ENCODE measurements at regions not wholly inside any gene's neighbourhood (a gene's known extent, or its start where the extent isn't known, plus 50 kb on each side); places are given as distances from the start of the nearest gene placed in this dataset.

- DNase-seq (ENCODE audit: low spot score), result no peak
These were observed 62.1 kb upstream of the CFAP46 start for GRCh38 chr10:133004478-133004877.

GRCh38 chr10:133003188-133003587, 60.8 kb upstream of the CFAP46 start:
- no peak for DNase-seq (ENCODE audit: low spot score)

DNA sequence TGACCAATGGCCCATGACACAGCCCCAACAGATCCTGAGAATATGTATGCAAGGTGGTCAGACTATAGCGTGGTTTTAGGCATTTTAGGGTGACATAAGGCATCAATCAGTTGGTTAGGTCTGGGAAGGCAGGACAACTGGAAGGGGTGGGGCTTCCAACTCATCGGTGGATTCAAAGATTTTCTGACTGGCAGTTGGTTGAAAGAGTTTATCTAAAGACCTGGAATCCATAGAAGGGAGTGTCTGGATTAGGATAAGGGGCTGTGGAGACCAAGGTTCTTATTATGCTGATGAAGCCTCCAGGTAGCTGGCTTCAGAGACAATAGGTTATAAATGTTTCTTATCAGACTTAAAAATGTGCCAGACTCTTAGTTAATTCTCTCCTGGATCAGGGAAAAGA, 60.3 kb upstream of the CFAP46 start:
- DNase-seq (ENCODE audit: low spot score), result no peak

- DNase-seq (ENCODE audit: low spot score), result no peak
These were observed 58.7 kb upstream of the CFAP46 start for GRCh38 chr10:133001114-133001513.

DNA sequence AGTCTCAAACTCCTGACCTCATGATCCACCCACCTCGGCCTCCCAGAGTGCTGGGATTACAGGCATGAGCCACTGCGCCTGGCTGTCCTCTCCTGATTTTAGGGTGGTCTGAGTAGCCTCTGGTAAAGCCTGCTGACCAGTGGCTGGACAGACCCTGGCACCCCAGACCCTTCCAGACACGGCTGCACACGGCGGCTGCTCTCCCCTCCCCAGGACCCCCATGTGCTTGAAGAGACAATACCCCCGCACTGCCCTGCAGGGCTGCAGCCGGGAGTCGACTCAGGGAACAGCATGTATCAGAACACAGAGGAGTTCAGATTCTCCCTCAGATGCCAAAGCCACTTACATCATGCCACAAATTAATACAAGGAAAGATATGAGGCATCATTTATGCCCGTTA, 58.3 kb upstream of the CFAP46 start:
- no peak for DNase-seq (ENCODE audit: low spot score)

DNA sequence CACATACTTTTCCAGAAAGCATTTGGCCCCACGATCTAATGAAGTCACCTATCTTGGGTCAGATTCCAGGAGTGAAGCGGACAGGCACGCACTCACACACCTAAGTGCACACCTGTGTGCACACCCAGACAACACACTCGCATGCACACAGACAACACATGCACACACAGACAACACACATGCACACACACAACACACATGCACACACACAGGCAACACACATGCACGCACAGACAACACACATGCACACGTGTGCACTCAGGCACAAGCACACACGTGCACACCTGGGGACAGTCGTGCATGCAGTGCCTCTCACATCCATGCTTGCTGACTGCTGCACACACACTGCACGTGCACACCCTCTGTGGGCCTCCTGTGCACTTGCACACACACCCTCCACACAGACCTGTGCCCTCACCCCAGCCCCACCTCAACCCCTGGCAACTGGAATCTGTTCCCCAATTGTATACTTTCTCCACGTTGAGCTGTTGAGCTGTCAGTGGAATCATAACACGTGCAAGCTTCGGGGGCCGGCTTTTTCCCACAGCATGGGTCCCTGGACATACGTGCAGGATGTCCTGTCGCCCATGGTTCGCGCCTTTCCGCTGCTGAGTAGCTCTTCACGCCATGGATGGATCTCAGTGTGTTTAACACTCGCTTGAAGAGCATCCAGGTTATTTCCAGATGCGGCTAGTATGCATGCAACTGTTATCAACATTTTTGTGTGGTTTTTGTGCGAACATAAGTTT, 55.3 kb upstream of the CFAP46 start:
- no peak for DNase-seq (ENCODE audit: low spot score)

DNA sequence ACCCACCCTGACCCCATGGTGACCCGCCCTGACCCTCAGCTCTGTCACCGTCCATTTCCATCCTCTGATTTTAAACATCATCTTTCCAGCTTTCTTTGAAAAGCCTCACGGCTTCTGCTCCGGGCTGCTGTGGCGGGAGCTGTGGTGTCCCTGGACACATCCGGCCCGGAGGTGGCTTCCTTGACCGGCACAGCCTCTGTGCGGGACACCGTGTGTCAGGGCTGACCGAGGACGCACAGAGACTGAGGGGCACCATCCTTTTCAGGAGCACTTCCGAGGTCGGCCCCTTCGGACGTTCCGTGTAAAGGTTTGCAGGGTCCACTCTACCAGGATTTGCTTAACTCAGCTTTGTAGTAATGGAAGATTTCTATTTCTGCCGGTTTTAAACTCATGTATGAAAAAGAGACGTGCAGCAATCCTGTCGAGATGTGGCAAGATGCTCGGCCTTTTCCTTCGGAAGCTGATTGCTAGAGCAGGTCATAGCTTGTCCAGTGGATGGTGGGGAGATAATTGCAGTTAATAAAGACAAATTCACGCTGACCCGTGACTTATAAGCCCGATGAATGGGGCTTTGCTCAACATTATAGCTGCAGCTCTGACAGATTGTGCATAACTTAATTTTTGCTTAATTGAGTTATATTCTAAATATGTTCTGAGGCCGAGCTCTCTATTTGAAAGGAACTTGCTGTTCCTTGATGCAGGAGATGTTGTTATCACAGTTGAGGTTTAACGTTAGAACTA, 54.4 kb upstream of the CFAP46 start:
- DNase-seq (ENCODE audit: low spot score), result no peak

DNA sequence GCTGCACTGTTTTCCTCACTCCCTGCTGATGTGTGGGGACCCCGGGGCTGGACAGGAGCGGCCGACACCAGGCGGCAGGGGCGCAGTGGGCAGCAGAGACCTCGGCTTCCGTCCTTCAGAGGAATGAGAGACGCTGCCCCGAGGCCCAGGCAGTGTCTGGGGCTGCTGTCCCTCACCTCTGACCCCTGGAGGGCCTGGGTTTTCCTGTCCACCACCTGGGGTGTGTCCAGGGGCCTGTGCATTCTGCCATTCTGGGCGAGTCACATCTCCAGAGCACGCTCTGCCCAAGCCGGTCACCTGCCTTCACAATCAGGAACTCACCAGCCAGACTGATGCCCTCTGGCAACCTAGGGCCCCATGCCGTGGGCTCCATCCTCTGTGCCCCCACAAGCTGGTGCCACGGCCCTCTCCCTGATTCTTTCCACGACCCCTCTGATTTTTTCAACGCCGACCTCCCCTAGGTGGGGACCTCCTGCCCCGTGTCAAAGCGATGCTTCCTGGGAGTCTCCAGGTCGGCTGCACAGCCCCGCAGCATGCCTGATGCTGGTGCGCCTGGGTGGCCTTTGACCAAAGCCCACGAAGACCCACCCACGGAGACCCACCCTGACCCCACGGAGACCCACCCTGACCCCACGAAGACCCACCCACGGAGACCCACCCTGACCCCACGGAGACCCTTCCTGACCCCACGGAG, 53.7 kb upstream of the CFAP46 start:
- DNase-seq (ENCODE audit: low spot score), result no peak

DNA sequence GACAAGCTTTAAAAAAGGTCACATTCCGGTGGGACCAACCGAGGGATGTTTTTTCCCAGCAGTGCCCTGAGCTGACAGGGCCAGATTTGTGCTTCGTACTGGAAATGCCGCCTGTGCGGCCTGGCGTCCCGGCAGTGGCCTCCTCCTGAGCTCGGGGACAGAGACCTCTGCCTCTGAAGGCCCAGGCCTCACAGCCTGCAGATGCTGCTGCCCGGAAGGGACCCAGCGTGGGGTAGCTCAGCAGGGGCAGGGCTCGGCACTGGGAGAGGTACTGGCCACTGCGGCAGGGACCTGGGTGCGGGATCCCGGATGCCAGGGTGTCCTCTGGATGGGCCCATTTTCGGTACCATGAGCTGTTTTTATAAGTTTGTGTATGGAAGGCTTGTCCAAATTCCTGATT, 52.4 kb upstream of the CFAP46 start:
- no peak for DNase-seq (ENCODE audit: low spot score)

GRCh38 chr10:132994185-132994796, 51.9 kb upstream of the CFAP46 start:
- no peak for DNase-seq (ENCODE audit: low spot score)

- DNase-seq (ENCODE audit: low spot score), result no peak
These were observed 51.2 kb upstream of the CFAP46 start for GRCh38 chr10:132993271-132994184.

DNA sequence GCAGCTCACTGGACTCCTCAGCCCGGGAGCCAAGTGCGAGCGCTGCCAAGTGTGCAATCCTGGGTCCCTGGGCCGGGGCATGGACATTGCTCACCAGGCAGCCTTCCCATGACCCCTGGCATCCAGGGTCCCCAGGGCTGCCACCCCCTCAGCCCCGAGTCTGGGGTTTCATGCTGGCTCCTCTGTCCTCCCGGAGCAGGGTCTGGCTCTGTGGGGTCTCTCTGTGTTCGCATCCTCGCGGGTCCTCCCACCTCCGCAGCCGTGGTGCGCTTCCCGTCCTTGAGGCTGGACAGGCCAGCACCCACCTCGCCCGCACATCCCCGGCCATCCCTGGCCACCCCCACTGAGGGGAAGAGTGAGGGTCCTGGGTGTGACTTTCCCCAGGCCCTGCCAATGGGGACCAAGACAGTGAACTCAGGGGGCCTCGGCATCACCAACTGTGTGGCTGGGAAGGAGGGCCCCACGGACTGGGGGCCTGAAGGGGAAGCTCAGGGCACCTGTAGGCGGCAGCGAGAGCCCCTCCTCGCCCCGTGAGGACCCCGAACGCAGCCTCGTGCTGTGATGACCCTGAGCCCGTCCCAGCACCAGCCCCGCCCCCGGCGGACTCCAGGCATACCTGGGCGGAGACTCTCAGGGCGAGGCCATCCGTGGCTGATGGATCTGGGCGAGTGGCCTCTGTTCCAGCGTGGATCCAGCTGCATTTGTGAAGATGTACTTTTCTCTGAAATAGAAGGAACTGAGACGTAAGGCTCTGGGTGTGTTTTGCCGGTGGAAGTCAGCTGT, 50.3 kb upstream of the CFAP46 start:
- no peak for DNase-seq (ENCODE audit: low spot score)
